Naive thymus-derived CD8-positive, alpha-beta T cell (primary cell): ENCODE measurements at regions not wholly inside any gene's neighbourhood (a gene's known extent, or its start where the extent isn't known, plus 50 kb on each side); places are given as distances from the start of the nearest gene placed in this dataset.

Source experiments
- ATAC-seq, 2 donors: fragments of 150-1000 bp; cut with Tn5 transposase in 1 of 2; sonication (Bioruptor Pico), chemical (Tn5 transposase) in 1 of 2; 1 replicate in 1 of 2; 2 replicates in 1 of 2; pipeline ENCODE4 v1.10.0; 2021; ENCODE audit warnings: mild to moderate bottlenecking in 2 of 2, moderate library complexity in 2 of 2
- POLR2A ChIA-PET: fragments of 350-600 bp; sonication (Branson Sonifier 250); formaldehyde crosslinking; loops from one replicate; lab custom pipeline; 2021; ENCODE audit warnings: antibody characterized with exemption; lab: Charles Lee
- DNase-seq, 10 donors: peaks; one replicate each; pipeline versions ENCODE4 v3.0.0 to v3.0.0-alpha.2; 2020 to 2022
- H3K27ac Mint-ChIP-seq, 10 donors: one replicate each; pipeline ENCODE4 v1.8.0; 2020 to 2022; ENCODE audit warnings: mild to moderate bottlenecking in 10 of 10, mixed read lengths in 10 of 10, moderate library complexity in 4 of 10, inconsistent platforms in 1 of 10
- H3K27me3 Mint-ChIP-seq, 5 donors: one replicate each; pipeline ENCODE4 v1.8.0; 2021 to 2022; ENCODE audit warnings: mixed read lengths in 5 of 5
- H3K36me3 Mint-ChIP-seq, 3 donors: one replicate each; pipeline ENCODE4 v1.8.0; 2020 to 2022; ENCODE audit warnings: mixed read lengths in 3 of 3, mild to moderate bottlenecking in 2 of 3, inconsistent platforms in 1 of 3
- H3K4me1 Mint-ChIP-seq, 4 donors: one replicate each; pipeline ENCODE4 v1.8.0; 2021 to 2022; ENCODE audit warnings: mixed read lengths in 4 of 4
- H3K4me3 Mint-ChIP-seq, 10 donors: one replicate each; pipeline ENCODE4 v1.8.0; 2020 to 2022; ENCODE audit warnings: mild to moderate bottlenecking in 10 of 10, mixed read lengths in 10 of 10, moderate library complexity in 6 of 10, inconsistent platforms in 1 of 10
- H3K9me3 Mint-ChIP-seq, 9 donors: one replicate each; pipeline ENCODE4 v1.8.0; 2020 to 2022; ENCODE audit warnings: mixed read lengths in 9 of 9, mild to moderate bottlenecking in 3 of 9, inconsistent platforms in 1 of 9, moderate library complexity in 1 of 9

- no peaks in the 10 kb centered on the region for H3K36me3 Mint-ChIP-seq
- H3K27ac Mint-ChIP-seq = peak overlapping the region in 1 of 10 donors; percentile 33
- peak overlapping the region in 1 of 10 donors; percentile 3 for H3K4me3 Mint-ChIP-seq
- peaks cover 0 to 10% (median 2%) of the 10 kb centered on the region in 9 donors for H3K9me3 Mint-ChIP-seq
- no peak for DNase-seq
- POLR2A ChIA-PET = no interaction called here
- ATAC-seq = no peak
- peaks cover 7 to 10% (median 8%) of the 10 kb centered on the region in 4 donors for H3K4me1 Mint-ChIP-seq
- H3K27me3 Mint-ChIP-seq = peaks cover 10 to 34% (median 19%) of the 10 kb centered on the region in 5 donors
Measured at GRCh38 chr17:33511670-33512069, 218.6 kb upstream of the ASIC2 start.

GRCh38 chr17:33512113-33512512, 219.0 kb upstream of the ASIC2 start:
- H3K36me3 Mint-ChIP-seq = no peaks in the 10 kb centered on the region
- H3K27me3 Mint-ChIP-seq = peaks cover 7 to 30% (median 15%) of the 10 kb centered on the region in 5 donors
- no peak overlapping the region for H3K27ac Mint-ChIP-seq
- POLR2A ChIA-PET = no interaction called here
- peaks cover 7 to 10% (median 8%) of the 10 kb centered on the region in 4 donors for H3K4me1 Mint-ChIP-seq
- DNase-seq (no peak), ATAC-seq (no peak)
- H3K4me3 Mint-ChIP-seq = no peak overlapping the region
- H3K9me3 Mint-ChIP-seq = peaks cover 0 to 10% (median 2%) of the 10 kb centered on the region in 9 donors

DNA sequence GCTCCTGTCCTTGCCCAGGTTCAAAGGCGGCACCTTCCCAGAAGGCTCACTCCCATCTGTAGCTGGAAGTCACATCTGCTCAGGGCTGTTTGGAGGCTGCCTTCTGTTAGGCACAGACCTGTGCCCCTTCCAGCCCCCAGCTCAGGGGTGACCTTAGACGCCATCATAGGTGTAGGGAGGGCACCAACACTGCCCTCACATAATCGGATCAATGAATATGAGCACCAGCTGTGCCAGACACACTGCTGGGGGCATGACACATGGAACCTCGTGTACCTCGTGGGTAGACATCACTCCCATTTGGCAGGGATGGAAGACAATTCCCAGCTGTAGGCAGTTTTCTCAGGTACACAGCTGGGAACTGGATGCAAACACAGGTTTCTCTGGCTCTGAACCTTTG, 220.7 kb upstream of the ASIC2 start:
- Mint-ChIP-seq H3K9me3 (peaks cover 0 to 10% (median 2%) of the 10 kb centered on the region in 9 donors), H3K4me3 (no peak overlapping the region), H3K27me3 (peaks cover 5 to 17% (median 6%) of the 10 kb centered on the region in 5 donors), H3K27ac (no peak overlapping the region), H3K4me1 (peaks cover 7 to 10% (median 8%) of the 10 kb centered on the region in 4 donors), H3K36me3 (no peaks in the 10 kb centered on the region)
- POLR2A ChIA-PET = no interaction called here
- DNase-seq (no peak), ATAC-seq (no peak)

DNA sequence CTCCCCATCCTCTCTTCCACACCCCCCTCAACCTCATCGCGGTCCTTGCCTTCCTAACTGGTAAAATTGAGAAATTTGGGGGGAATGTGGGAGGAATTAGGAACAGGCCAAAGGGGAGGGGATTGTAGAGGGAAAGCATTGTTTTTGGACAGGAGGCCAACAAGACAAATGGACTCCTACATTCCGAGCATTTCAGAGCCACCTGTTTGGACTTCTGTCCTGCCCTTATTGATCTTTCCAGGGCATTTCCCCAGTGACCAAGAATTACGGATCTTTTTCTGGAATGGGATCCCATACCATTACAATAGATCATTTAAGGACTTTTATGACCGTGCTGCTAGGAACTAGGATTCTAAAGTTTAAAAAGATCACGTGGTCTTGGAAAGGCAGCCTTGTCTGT, 221.3 kb upstream of the ASIC2 start:
- POLR2A ChIA-PET = no interaction called here
- DNase-seq = no peak

GRCh38 chr17:33515974-33516373, 222.9 kb upstream of the ASIC2 start:
- peaks cover 2 to 21% (median 6%) of the 10 kb centered on the region in 5 donors for H3K27me3 Mint-ChIP-seq
- H3K9me3 Mint-ChIP-seq = peaks cover 0 to 10% (median 2%) of the 10 kb centered on the region in 9 donors
- POLR2A ChIA-PET = no interaction called here
- no peak for DNase-seq
- H3K4me1 Mint-ChIP-seq = peaks cover 7 to 10% (median 8%) of the 10 kb centered on the region in 4 donors
- H3K36me3 Mint-ChIP-seq = no peaks in the 10 kb centered on the region
- no peak for ATAC-seq
- H3K27ac Mint-ChIP-seq = peak overlapping the region in 2 of 10 donors; percentile 23 to 36
- no peak overlapping the region for H3K4me3 Mint-ChIP-seq

More for the DNA sequence above, 221.3 kb upstream of the ASIC2 start:
- Mint-ChIP-seq H3K9me3 (peaks cover 0 to 10% (median 2%) of the 10 kb centered on the region in 9 donors), H3K4me3 (no peak overlapping the region), H3K4me1 (peaks cover 7 to 10% (median 8%) of the 10 kb centered on the region in 4 donors), H3K27me3 (peaks cover 2 to 20% (median 5%) of the 10 kb centered on the region in 5 donors), H3K36me3 (no peaks in the 10 kb centered on the region), H3K27ac (no peak overlapping the region)
- no peak for ATAC-seq

DNA sequence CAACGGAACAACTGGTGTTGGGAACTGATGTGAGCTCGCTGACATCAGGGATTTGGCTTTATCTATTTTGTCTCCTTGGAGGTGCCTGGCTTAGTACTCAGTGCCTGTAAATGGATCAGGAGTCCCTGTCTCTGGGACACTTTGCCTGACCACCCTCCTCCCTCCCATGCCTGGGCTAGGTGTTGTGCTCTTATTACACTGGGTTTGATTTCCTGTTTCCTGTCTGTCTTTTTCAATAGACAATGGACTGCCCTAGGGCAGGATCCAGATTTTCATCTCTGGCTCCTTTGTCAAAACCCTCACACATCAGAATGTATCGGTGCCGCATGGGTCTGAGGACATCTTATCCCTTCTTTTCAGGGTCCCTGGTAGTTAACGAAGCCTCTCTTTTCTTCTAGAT, 223.6 kb upstream of the ASIC2 start:
- POLR2A ChIA-PET = no interaction called here
- peaks cover 0 to 9% (median 2%) of the 10 kb centered on the region in 9 donors for H3K9me3 Mint-ChIP-seq
- H3K27me3 Mint-ChIP-seq = peaks cover 0 to 21% (median 3%) of the 10 kb centered on the region in 5 donors
- no peak for DNase-seq
- no peak overlapping the region for H3K27ac Mint-ChIP-seq
- H3K4me3 Mint-ChIP-seq = no peak overlapping the region
- no peaks in the 10 kb centered on the region for H3K36me3 Mint-ChIP-seq
- peaks cover 1 to 4% (median 3%) of the 10 kb centered on the region in 4 donors for H3K4me1 Mint-ChIP-seq
- ATAC-seq = no peak

DNA sequence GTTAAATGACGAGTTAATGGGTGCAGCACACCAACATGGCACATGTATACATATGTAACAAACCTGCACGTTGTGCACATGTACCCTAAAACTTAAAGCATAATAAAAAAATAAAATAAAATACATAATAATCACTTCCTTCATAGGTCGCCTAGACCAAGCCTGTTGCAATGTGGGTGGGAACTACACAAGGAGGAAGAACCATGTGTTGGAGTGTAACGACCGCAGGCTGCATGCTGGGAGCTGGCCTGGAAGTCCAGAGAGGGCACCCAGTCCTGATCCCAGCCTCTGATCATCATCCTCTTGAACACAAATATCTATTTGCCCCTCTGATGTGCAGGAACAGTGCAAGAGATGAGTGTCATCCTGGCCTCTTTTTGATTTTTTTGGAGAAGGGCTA, 224.7 kb upstream of the ASIC2 start:
- H3K9me3 Mint-ChIP-seq = peaks cover 0 to 9% (median 1%) of the 10 kb centered on the region in 9 donors
- H3K27me3 Mint-ChIP-seq = peaks cover 0 to 21% (median 3%) of the 10 kb centered on the region in 5 donors
- no peak overlapping the region for H3K27ac Mint-ChIP-seq
- H3K4me1 Mint-ChIP-seq = no peaks in the 10 kb centered on the region
- ATAC-seq (no peak), DNase-seq (no peak)
- no peak overlapping the region for H3K4me3 Mint-ChIP-seq
- no peaks in the 10 kb centered on the region for H3K36me3 Mint-ChIP-seq
- POLR2A ChIA-PET = no interaction called here

- peaks cover 0 to 3% (median 0%) of the 10 kb centered on the region in 9 donors for H3K9me3 Mint-ChIP-seq
- no peaks in the 10 kb centered on the region for H3K36me3 Mint-ChIP-seq
- POLR2A ChIA-PET = no interaction called here
- DNase-seq (no peak), ATAC-seq (no peak)
- no peak overlapping the region for H3K27ac Mint-ChIP-seq
- no peak overlapping the region for H3K4me3 Mint-ChIP-seq
- H3K4me1 Mint-ChIP-seq = no peaks in the 10 kb centered on the region
- peaks cover 0 to 16% (median 3%) of the 10 kb centered on the region in 5 donors for H3K27me3 Mint-ChIP-seq
Measured at GRCh38 chr17:33519692-33520091, 226.6 kb upstream of the ASIC2 start.

GRCh38 chr17:33520426-33521330, 227.6 kb upstream of the ASIC2 start:
- H3K27me3 Mint-ChIP-seq = peaks cover 0 to 12% (median 2%) of the 10 kb centered on the region in 5 donors
- POLR2A ChIA-PET = no interaction called here
- H3K27ac Mint-ChIP-seq = no peak overlapping the region

GRCh38 chr17:33521784-33522183, 228.7 kb upstream of the ASIC2 start:
- Mint-ChIP-seq H3K4me3 (no peak overlapping the region), H3K9me3 (peaks cover 0 to 5% (median under 1%) of the 10 kb centered on the region in 9 donors), H3K27ac (no peak overlapping the region), H3K36me3 (peaks cover 0 to under 1% (median 0%) of the 10 kb centered on the region in 3 donors), H3K4me1 (no peaks in the 10 kb centered on the region), H3K27me3 (peaks cover 0 to 23% (median 4%) of the 10 kb centered on the region in 5 donors)
- POLR2A ChIA-PET = no interaction called here
- DNase-seq (no peak), ATAC-seq (no peak)

More at GRCh38 chr17:33520426-33521330, 227.6 kb upstream of the ASIC2 start:
- DNase-seq (peak in 7 of 10 donors; percentile 3 to 20 (median 11)), ATAC-seq (no peak)
- no peaks in the 10 kb centered on the region for H3K36me3 Mint-ChIP-seq
- H3K9me3 Mint-ChIP-seq = peaks cover 0 to 3% (median 0%) of the 10 kb centered on the region in 9 donors
- no peak overlapping the region for H3K4me3 Mint-ChIP-seq
- no peaks in the 10 kb centered on the region for H3K4me1 Mint-ChIP-seq

GRCh38 chr17:33522623-33523022, 229.5 kb upstream of the ASIC2 start:
- Mint-ChIP-seq H3K9me3 (peaks cover 0 to 14% (median 3%) of the 10 kb centered on the region in 9 donors), H3K36me3 (peaks cover 0 to 7% (median 0%) of the 10 kb centered on the region in 3 donors), H3K27me3 (peaks cover 0 to 24% (median 4%) of the 10 kb centered on the region in 5 donors), H3K27ac (no peak overlapping the region), H3K4me1 (no peaks in the 10 kb centered on the region), H3K4me3 (no peak overlapping the region)
- ATAC-seq (no peak), DNase-seq (no peak)
- POLR2A ChIA-PET = no interaction called here

DNA sequence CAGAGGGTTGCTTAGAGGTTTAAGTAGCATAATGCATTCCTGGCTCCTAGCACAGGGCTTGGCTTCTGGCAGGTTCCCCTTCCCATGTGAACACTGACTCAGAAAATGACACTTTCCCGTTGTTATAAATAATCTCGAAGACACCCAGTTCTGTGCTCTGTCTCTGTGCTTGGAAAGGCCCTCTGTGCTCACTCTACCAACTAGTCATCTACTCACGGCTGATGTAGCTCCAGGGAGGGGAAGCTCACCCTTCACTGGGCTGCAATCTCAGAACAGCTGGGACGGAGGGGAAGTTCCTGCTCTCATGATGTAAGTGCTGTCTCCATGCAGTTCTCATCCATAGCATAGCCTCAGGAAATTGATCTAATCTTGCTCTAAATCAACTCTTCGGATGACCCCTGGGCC, 230.5 kb upstream of the ASIC2 start:
- peaks cover 0 to 22% (median 5%) of the 10 kb centered on the region in 9 donors for H3K9me3 Mint-ChIP-seq
- no peak for DNase-seq
- POLR2A ChIA-PET = no interaction called here
- peaks cover 0 to 7% (median 0%) of the 10 kb centered on the region in 3 donors for H3K36me3 Mint-ChIP-seq
- H3K4me3 Mint-ChIP-seq = no peak overlapping the region
- no peaks in the 10 kb centered on the region for H3K4me1 Mint-ChIP-seq
- ATAC-seq = no peak
- H3K27me3 Mint-ChIP-seq = peaks cover 0 to 24% (median 4%) of the 10 kb centered on the region in 5 donors
- peak overlapping the region in 1 of 10 donors; percentile 36 for H3K27ac Mint-ChIP-seq

- Mint-ChIP-seq H3K4me3 (no peak overlapping the region), H3K4me1 (no peaks in the 10 kb centered on the region), H3K27ac (no peak overlapping the region), H3K9me3 (peaks cover 0 to 22% (median 5%) of the 10 kb centered on the region in 9 donors), H3K27me3 (peaks cover 0 to 27% (median 4%) of the 10 kb centered on the region in 5 donors), H3K36me3 (peaks cover 0 to 7% (median 0%) of the 10 kb centered on the region in 3 donors)
- POLR2A ChIA-PET = no interaction called here
- no peak for DNase-seq
- no peak for ATAC-seq
Measured at GRCh38 chr17:33525186-33525585, 232.1 kb upstream of the ASIC2 start.
